NCI-H226 (cell line): ENCODE measurements at regions not wholly inside any gene's neighbourhood (a gene's known extent, or its start where the extent isn't known, plus 50 kb on each side); places are given as distances from the start of the nearest gene placed in this dataset.
A peak's percentile ranks its signal among the peaks of the same experiment; 100 is the strongest.

ENCODE experiments used
- DNase-seq: peaks from one replicate; pipeline ENCODE4 v3.0.0-alpha.2; 2015

- DNase-seq, result no peak
Observed at GRCh38 chr20:60816901-60817300, 435.2 kb upstream of the CDH4 start.

- no peak for DNase-seq
Observed at GRCh38 chr20:60817891-60818290, 434.2 kb upstream of the CDH4 start.

- no peak for DNase-seq
Observed at GRCh38 chr20:60819511-60819910, 432.6 kb upstream of the CDH4 start.

GRCh38 chr20:60820149-60820548 is 431.9 kb upstream of the CDH4 start:
- no peak for DNase-seq

GRCh38 chr20:60820918-60821317 is 431.1 kb upstream of the CDH4 start:
- no peak for DNase-seq

GRCh38 chr20:60822699-60823607 is 429.1 kb upstream of the CDH4 start:
- no peak for DNase-seq

GRCh38 chr20:60835876-60836275 is 416.2 kb upstream of the CDH4 start:
- DNase-seq, result no peak

GRCh38 chr20:60837173-60837770 is 414.8 kb upstream of the CDH4 start:
- DNase-seq, result no peak

GRCh38 chr20:60838297-60838696 is 413.8 kb upstream of the CDH4 start:
- no peak for DNase-seq

- DNase-seq, result no peak
Observed at GRCh38 chr20:60840971-60841370, 411.1 kb upstream of the CDH4 start.

- no peak for DNase-seq
Observed at GRCh38 chr20:60845146-60845545, 406.9 kb upstream of the CDH4 start.

GRCh38 chr20:60851826-60852704 is 400.0 kb upstream of the CDH4 start:
- no peak for DNase-seq

- peak; percentile 2 for DNase-seq
Observed at GRCh38 chr20:60857708-60858107, 394.4 kb upstream of the CDH4 start.

- no peak for DNase-seq
Observed at GRCh38 chr20:60862601-60863000, 389.5 kb upstream of the CDH4 start.

GRCh38 chr20:60863548-60863947 is 388.5 kb upstream of the CDH4 start:
- no peak for DNase-seq

GRCh38 chr20:60867589-60867988 is 384.5 kb upstream of the CDH4 start:
- DNase-seq, result no peak

- no peak for DNase-seq
Observed at GRCh38 chr20:60868316-60868891, 383.7 kb upstream of the CDH4 start.

- no peak for DNase-seq
Observed at GRCh38 chr20:60869087-60869486, 383.0 kb upstream of the CDH4 start.

- DNase-seq, result no peak
Observed at GRCh38 chr20:60869625-60870024, 382.4 kb upstream of the CDH4 start.

- DNase-seq, result no peak
Observed at GRCh38 chr20:60870040-60870439, 382.0 kb upstream of the CDH4 start.

GRCh38 chr20:60872224-60872623 is 379.8 kb upstream of the CDH4 start:
- no peak for DNase-seq

GRCh38 chr20:60877071-60877857 is 374.8 kb upstream of the CDH4 start:
- no peak for DNase-seq
